Activated naive CD8-positive, alpha-beta T cell treated with anti-CD3 and anti-CD28 coated beads, Interleukin-2, amount 50 U/mL, for 24 hours (primary cell): ENCODE measurements at regions not wholly inside any gene's neighbourhood (a gene's known extent, or its start where the extent isn't known, plus 50 kb on each side); places are given as distances from the start of the nearest gene placed in this dataset.

ENCODE experiments used
- ATAC-seq: fragments of 150-1000 bp; cut with Tn5 transposase; one replicate; pipeline ENCODE4 v1.10.0; 2021
- DNase-seq: peaks from one replicate; pipeline ENCODE4 v3.0.0; 2021
- H3K27ac Mint-ChIP-seq: one replicate; pipeline ENCODE4 v1.8.0; 2021; ENCODE audit warnings: mild to moderate bottlenecking, mixed read lengths
- H3K27me3 Mint-ChIP-seq: one replicate; pipeline ENCODE4 v1.8.0; 2021; ENCODE audit warnings: mixed read lengths
- H3K36me3 Mint-ChIP-seq: one replicate; pipeline ENCODE4 v1.8.0; 2021; ENCODE audit warnings: low read depth, mixed read lengths
- H3K4me1 Mint-ChIP-seq: one replicate; pipeline ENCODE4 v1.8.0; 2021; ENCODE audit warnings: mixed read lengths
- H3K4me3 Mint-ChIP-seq: one replicate; pipeline ENCODE4 v1.8.0; 2021; ENCODE audit warnings: mild to moderate bottlenecking, moderate library complexity, mixed read lengths
- H3K9me3 Mint-ChIP-seq: one replicate; pipeline ENCODE4 v1.8.0; 2021; ENCODE audit warnings: mixed read lengths

- Mint-ChIP-seq H3K36me3 (no peaks in the 10 kb centered on the region), H3K4me3 (no peak overlapping the region), H3K27ac (no peak overlapping the region), H3K4me1 (no peaks in the 10 kb centered on the region), H3K27me3 (peaks cover 2% of the 10 kb centered on the region), H3K9me3 (no peaks in the 10 kb centered on the region)
- DNase-seq (no peak), ATAC-seq (no peak)
Observed at GRCh38 chr5:68754536-68754935, 339.3 kb upstream of the SLC30A5 start.

GRCh38 chr5:68755293-68755692 lies 338.5 kb upstream of the SLC30A5 start:
- DNase-seq = no peak
- Mint-ChIP-seq H3K27me3 (no peaks in the 10 kb centered on the region), H3K9me3 (no peaks in the 10 kb centered on the region), H3K4me3 (no peak overlapping the region), H3K4me1 (no peaks in the 10 kb centered on the region), H3K36me3 (no peaks in the 10 kb centered on the region), H3K27ac (no peak overlapping the region)
- ATAC-seq = no peak

GRCh38 chr5:68757006-68757405 lies 336.8 kb upstream of the SLC30A5 start:
- Mint-ChIP-seq H3K4me1 (no peaks in the 10 kb centered on the region), H3K27ac (no peak overlapping the region), H3K9me3 (no peaks in the 10 kb centered on the region), H3K36me3 (no peaks in the 10 kb centered on the region), H3K4me3 (no peak overlapping the region), H3K27me3 (no peaks in the 10 kb centered on the region)
- no peak for DNase-seq
- no peak for ATAC-seq

GRCh38 chr5:68757626-68758212 lies 336.1 kb upstream of the SLC30A5 start:
- Mint-ChIP-seq H3K27ac (no peak overlapping the region), H3K9me3 (no peaks in the 10 kb centered on the region)

GRCh38 chr5:68759593-68759992 lies 334.2 kb upstream of the SLC30A5 start:
- H3K36me3 Mint-ChIP-seq = no peaks in the 10 kb centered on the region
- DNase-seq = no peak
- H3K4me1 Mint-ChIP-seq = no peaks in the 10 kb centered on the region
- H3K27ac Mint-ChIP-seq = no peak overlapping the region
- no peaks in the 10 kb centered on the region for H3K9me3 Mint-ChIP-seq
- H3K27me3 Mint-ChIP-seq = no peaks in the 10 kb centered on the region
- ATAC-seq = no peak
- H3K4me3 Mint-ChIP-seq = no peak overlapping the region

More at GRCh38 chr5:68757626-68758212, 336.1 kb upstream of the SLC30A5 start:
- H3K4me1 Mint-ChIP-seq = no peaks in the 10 kb centered on the region
- no peaks in the 10 kb centered on the region for H3K36me3 Mint-ChIP-seq
- ATAC-seq (no peak), DNase-seq (no peak)
- no peaks in the 10 kb centered on the region for H3K27me3 Mint-ChIP-seq
- H3K4me3 Mint-ChIP-seq = no peak overlapping the region

- Mint-ChIP-seq H3K9me3 (no peaks in the 10 kb centered on the region), H3K4me3 (no peak overlapping the region), H3K27ac (no peak overlapping the region), H3K4me1 (no peaks in the 10 kb centered on the region), H3K27me3 (no peaks in the 10 kb centered on the region), H3K36me3 (no peaks in the 10 kb centered on the region)
- no peak for ATAC-seq
- no peak for DNase-seq
Observed at GRCh38 chr5:68762201-68762600, 331.6 kb upstream of the SLC30A5 start.

GRCh38 chr5:68766952-68767464 lies 326.8 kb upstream of the SLC30A5 start:
- no peak for DNase-seq
- H3K9me3 Mint-ChIP-seq = no peaks in the 10 kb centered on the region
- ATAC-seq = no peak

GRCh38 chr5:68770551-68770950 lies 323.3 kb upstream of the SLC30A5 start:
- H3K27ac Mint-ChIP-seq = no peak overlapping the region
- H3K4me3 Mint-ChIP-seq = no peak overlapping the region
- H3K4me1 Mint-ChIP-seq = no peaks in the 10 kb centered on the region
- no peaks in the 10 kb centered on the region for H3K27me3 Mint-ChIP-seq
- DNase-seq (no peak), ATAC-seq (no peak)
- peaks cover 4% of the 10 kb centered on the region for H3K9me3 Mint-ChIP-seq
- H3K36me3 Mint-ChIP-seq = no peaks in the 10 kb centered on the region

More at GRCh38 chr5:68766952-68767464, 326.8 kb upstream of the SLC30A5 start:
- Mint-ChIP-seq H3K27ac (no peak overlapping the region), H3K4me1 (no peaks in the 10 kb centered on the region), H3K27me3 (no peaks in the 10 kb centered on the region), H3K4me3 (no peak overlapping the region), H3K36me3 (no peaks in the 10 kb centered on the region)

GRCh38 chr5:68771221-68771620 lies 322.6 kb upstream of the SLC30A5 start:
- Mint-ChIP-seq H3K27me3 (no peaks in the 10 kb centered on the region), H3K27ac (no peak overlapping the region), H3K4me3 (no peak overlapping the region), H3K9me3 (peaks cover 4% of the 10 kb centered on the region), H3K36me3 (no peaks in the 10 kb centered on the region), H3K4me1 (no peaks in the 10 kb centered on the region)
- DNase-seq (no peak), ATAC-seq (no peak)

- H3K36me3 Mint-ChIP-seq = no peaks in the 10 kb centered on the region
- no peak for ATAC-seq
- peaks cover 4% of the 10 kb centered on the region for H3K9me3 Mint-ChIP-seq
- no peaks in the 10 kb centered on the region for H3K27me3 Mint-ChIP-seq
- no peak overlapping the region for H3K4me3 Mint-ChIP-seq
- no peak overlapping the region for H3K27ac Mint-ChIP-seq
- DNase-seq = no peak
- H3K4me1 Mint-ChIP-seq = no peaks in the 10 kb centered on the region
Observed at GRCh38 chr5:68771732-68772131, 322.1 kb upstream of the SLC30A5 start.

- no peak for DNase-seq
- no peak for ATAC-seq
- Mint-ChIP-seq H3K27ac (no peak overlapping the region), H3K27me3 (no peaks in the 10 kb centered on the region), H3K9me3 (peaks cover 4% of the 10 kb centered on the region), H3K4me3 (no peak overlapping the region), H3K4me1 (no peaks in the 10 kb centered on the region), H3K36me3 (no peaks in the 10 kb centered on the region)
Observed at GRCh38 chr5:68776381-68776780, 317.4 kb upstream of the SLC30A5 start.

- Mint-ChIP-seq H3K36me3 (no peaks in the 10 kb centered on the region), H3K9me3 (peaks cover 4% of the 10 kb centered on the region), H3K27me3 (no peaks in the 10 kb centered on the region), H3K4me1 (no peaks in the 10 kb centered on the region), H3K27ac (no peak overlapping the region), H3K4me3 (no peak overlapping the region)
- DNase-seq (no peak), ATAC-seq (no peak)
Observed at GRCh38 chr5:68777135-68777534, 316.7 kb upstream of the SLC30A5 start.

GRCh38 chr5:68778484-68778883 lies 315.3 kb upstream of the SLC30A5 start:
- ATAC-seq (no peak), DNase-seq (no peak)
- H3K36me3 Mint-ChIP-seq = peaks cover 2% of the 10 kb centered on the region
- H3K4me1 Mint-ChIP-seq = no peaks in the 10 kb centered on the region
- no peak overlapping the region for H3K4me3 Mint-ChIP-seq
- peaks cover 10% of the 10 kb centered on the region for H3K9me3 Mint-ChIP-seq
- no peaks in the 10 kb centered on the region for H3K27me3 Mint-ChIP-seq
- no peak overlapping the region for H3K27ac Mint-ChIP-seq

GRCh38 chr5:68780299-68780955 lies 313.4 kb upstream of the SLC30A5 start:
- peaks cover 17% of the 10 kb centered on the region for H3K9me3 Mint-ChIP-seq
- no peaks in the 10 kb centered on the region for H3K27me3 Mint-ChIP-seq

GRCh38 chr5:68793074-68793473 lies 300.7 kb upstream of the SLC30A5 start:
- no peaks in the 10 kb centered on the region for H3K4me1 Mint-ChIP-seq
- DNase-seq = no peak

More at GRCh38 chr5:68780299-68780955, 313.4 kb upstream of the SLC30A5 start:
- Mint-ChIP-seq H3K4me1 (no peaks in the 10 kb centered on the region), H3K27ac (no peak overlapping the region), H3K4me3 (no peak overlapping the region), H3K36me3 (peaks cover 5% of the 10 kb centered on the region)
- ATAC-seq = no peak
- no peak for DNase-seq

More at GRCh38 chr5:68793074-68793473, 300.7 kb upstream of the SLC30A5 start:
- Mint-ChIP-seq H3K27me3 (peaks cover 2% of the 10 kb centered on the region), H3K4me3 (no peak overlapping the region), H3K36me3 (no peaks in the 10 kb centered on the region), H3K9me3 (no peaks in the 10 kb centered on the region), H3K27ac (no peak overlapping the region)
- ATAC-seq = no peak
